ENCODE measurements at regions not wholly inside any gene's neighbourhood (a gene's known extent, or its start where the extent isn't known, plus 50 kb on each side); places are given as distances from the start of the nearest gene placed in this dataset.

GRCh38 chr7:131961054-131961680 lies 404.7 kb upstream of the PODXL start:
- H3K9me3 ChIP-seq, result no peaks in the 10 kb centered on the region
- no peaks in the 10 kb centered on the region for H3K4me1 ChIP-seq
- no peak overlapping the region for H3K4me3 ChIP-seq
- TF ChIP-seq CTCF (IDR thresholded peaks at IDR 0.05), result no peak
- DNase-seq, result no peak
- no peak overlapping the region for H3K9ac ChIP-seq (ENCODE audit: low read depth in 2 of 2, low read length in 2 of 2)
- intact Hi-C loops (cut with DNase I), result no loop called here
- no peaks in the 10 kb centered on the region for H3K36me3 ChIP-seq
- no peaks in the 10 kb centered on the region for H3K27me3 ChIP-seq
- no peak overlapping the region for H3K27ac ChIP-seq

- H3K4me1 ChIP-seq, result no peaks in the 10 kb centered on the region
- intact Hi-C loops (cut with DNase I), result no loop called here
- H3K36me3 ChIP-seq, result no peaks in the 10 kb centered on the region
- H3K27ac ChIP-seq, result no peak overlapping the region
- no peak for DNase-seq
- no peaks in the 10 kb centered on the region for H3K9me3 ChIP-seq
- H3K9ac ChIP-seq (ENCODE audit: low read depth in 2 of 2, low read length in 2 of 2), result no peak overlapping the region
- TF ChIP-seq CTCF (IDR thresholded peaks at IDR 0.05), result no peak
- H3K27me3 ChIP-seq, result no peaks in the 10 kb centered on the region
- H3K4me3 ChIP-seq, result no peak overlapping the region
Measured at GRCh38 chr7:131959106-131959812, 402.8 kb upstream of the PODXL start.

- no peak overlapping the region for H3K27ac ChIP-seq
- DNase-seq, result no peak
- no peaks in the 10 kb centered on the region for H3K9me3 ChIP-seq
- no peak for TF ChIP-seq CTCF (IDR thresholded peaks at IDR 0.05)
- intact Hi-C loops (cut with DNase I), result no loop called here
- H3K4me3 ChIP-seq, result no peak overlapping the region
- no peak overlapping the region for H3K9ac ChIP-seq (ENCODE audit: low read depth in 2 of 2, low read length in 2 of 2)
- no peaks in the 10 kb centered on the region for H3K27me3 ChIP-seq
- no peaks in the 10 kb centered on the region for H3K4me1 ChIP-seq
- H3K36me3 ChIP-seq, result no peaks in the 10 kb centered on the region
Measured at GRCh38 chr7:131957338-131958020, 401.1 kb upstream of the PODXL start.

- DNase-seq, result no peak
- Histone ChIP-seq H3K27ac (no peak overlapping the region), H3K9ac (ENCODE audit: low read depth in 2 of 2, low read length in 2 of 2) (no peak overlapping the region), H3K4me1 (no peaks in the 10 kb centered on the region), H3K27me3 (no peaks in the 10 kb centered on the region), H3K36me3 (no peaks in the 10 kb centered on the region), H3K9me3 (no peaks in the 10 kb centered on the region), H3K4me3 (no peak overlapping the region)
- no peak for TF ChIP-seq CTCF (IDR thresholded peaks at IDR 0.05)
- intact Hi-C loops (cut with DNase I), result no loop called here
Measured at GRCh38 chr7:131956864-131957263, 400.4 kb upstream of the PODXL start.

- Histone ChIP-seq H3K27me3 (no peaks in the 10 kb centered on the region), H3K27ac (no peak overlapping the region), H3K4me3 (no peak overlapping the region), H3K4me1 (no peaks in the 10 kb centered on the region), H3K9me3 (no peaks in the 10 kb centered on the region), H3K36me3 (no peaks in the 10 kb centered on the region), H3K9ac (ENCODE audit: low read depth in 2 of 2, low read length in 2 of 2) (no peak overlapping the region)
- no peak for TF ChIP-seq CTCF (IDR thresholded peaks at IDR 0.05)
- DNase-seq, result no peak
- intact Hi-C loops (cut with DNase I), result no loop called here
Measured at GRCh38 chr7:131955679-131956078, 399.3 kb upstream of the PODXL start.
